Tibial artery (tissue), 4 donors: ENCODE measurements at regions not wholly inside any gene's neighbourhood (a gene's known extent, or its start where the extent isn't known, plus 50 kb on each side); places are given as distances from the start of the nearest gene placed in this dataset.

Experiments
- DNase-seq, 2 donors: peaks; one replicate each; pipeline ENCODE4 v3.0.0-alpha.2; 2019
- H3K27ac ChIP-seq, 2 donors: fragments of 200-600 bp; sonication (generic) in 1 of 2; 1 replicate in 1 of 2; 2 replicates in 1 of 2; pipeline ENCODE4 v1.5.1; 2018 to 2019; ENCODE audit warnings: mild to moderate bottlenecking in 1 of 2
- H3K27me3 ChIP-seq, 2 donors: fragments of 200-600 bp; sonication (generic) in 1 of 2; one replicate each; pipeline versions ENCODE4 v1.5.1 to v1.6.0; 2016 to 2019
- H3K36me3 ChIP-seq, 3 donors: fragments of 200-600 bp; sonication (generic) in 2 of 3; one replicate each; pipeline ENCODE4 v1.5.1; 2016 to 2019; ENCODE audit warnings: mild to moderate bottlenecking in 2 of 3
- H3K4me1 ChIP-seq, 4 donors: fragments of 200-600 bp; sonication (generic) in 2 of 4; 1 replicate in 3 of 4; 2 replicates in 1 of 4; pipeline ENCODE4 v1.5.1; 2016 to 2019
- H3K4me3 ChIP-seq, 2 donors: fragments of 200-600 bp; sonication (generic) in 1 of 2; 1 replicate in 1 of 2; 2 replicates in 1 of 2; pipeline ENCODE4 v1.5.1; 2018 to 2019; ENCODE audit warnings: mild to moderate bottlenecking in 2 of 2
- H3K9me3 ChIP-seq, 3 donors: fragments of 200-600 bp; sonication (generic) in 1 of 3; one replicate each; pipeline ENCODE4 v1.5.1; 2016 to 2019
- CTCF ChIP-seq, 2 experiments: fragments of 200-600 bp in 1 of 2; fragments of 450-650 bp in 1 of 2; IDR thresholded peaks; one replicate each; pipeline ENCODE4 v1.5.1; 2017 to 2019; ENCODE audit warnings: antibody characterized with exemption in 2 of 2, mild to moderate bottlenecking in 1 of 2, moderate library complexity in 1 of 2
- intact Hi-C: fragments of 100-400 bp; cut with DNase I; formaldehyde crosslinking; loops from one replicate; pipeline ENCODE4 v1.15.0; 2023; ENCODE audit warnings: low total_unique reads

DNA sequence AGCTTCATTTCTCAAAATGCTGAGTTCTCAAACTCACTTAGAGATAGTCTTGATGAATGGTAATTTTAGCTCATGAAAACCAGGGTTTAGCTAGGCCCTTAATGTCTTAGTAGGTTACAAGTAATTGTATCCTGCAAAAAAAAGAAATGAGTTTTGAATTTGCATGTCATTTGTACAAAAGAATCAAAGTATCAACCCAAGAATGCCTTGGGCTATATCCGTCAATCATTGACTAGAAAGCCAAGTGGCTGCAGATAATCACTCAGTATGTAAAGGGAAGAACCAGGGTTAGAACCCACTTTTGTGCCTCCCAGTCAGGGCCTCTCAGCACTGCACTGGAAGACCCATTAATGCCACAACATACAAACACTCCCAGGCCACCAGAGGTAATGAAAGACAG, 427.6 kb upstream of the MDFIC2 start:
- Histone ChIP-seq H3K36me3 (no peaks in the 10 kb centered on the region), H3K4me3 (no peak overlapping the region), H3K4me1 (peaks cover 0 to 3% (median 0%) of the 10 kb centered on the region in 4 donors), H3K27me3 (no peaks in the 10 kb centered on the region), H3K9me3 (no peaks in the 10 kb centered on the region), H3K27ac (no peak overlapping the region)
- no peak for DNase-seq
- no peak for TF ChIP-seq CTCF (IDR thresholded peaks at IDR 0.05)
- intact Hi-C loops: no loop called here

DNA sequence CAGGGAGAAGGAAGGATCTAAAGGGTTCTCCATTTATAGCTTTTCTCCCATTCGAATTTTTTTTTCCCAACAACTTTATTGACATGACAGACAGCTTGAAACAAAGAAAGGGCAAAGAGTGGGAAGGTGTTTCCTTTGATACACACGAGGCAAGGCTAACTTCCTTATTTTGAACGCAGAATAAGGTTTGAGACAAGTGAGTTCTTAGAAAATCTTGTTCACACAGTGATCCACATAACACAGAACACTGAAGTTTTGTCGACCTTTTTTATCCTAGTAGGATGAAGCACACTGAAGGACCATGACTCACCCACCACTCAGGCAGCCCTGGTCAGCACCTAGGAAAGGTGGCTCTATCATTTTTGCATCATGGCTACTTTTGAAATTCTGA, 425.8 kb upstream of the MDFIC2 start:
- peaks cover 0 to 3% (median 0%) of the 10 kb centered on the region in 4 donors for H3K4me1 ChIP-seq
- no peaks in the 10 kb centered on the region for H3K9me3 ChIP-seq
- no peaks in the 10 kb centered on the region for H3K36me3 ChIP-seq
- no peak overlapping the region for H3K4me3 ChIP-seq
- no peaks in the 10 kb centered on the region for H3K27me3 ChIP-seq
- TF ChIP-seq CTCF (IDR thresholded peaks at IDR 0.05): no peak
- DNase-seq: no peak
- intact Hi-C loops: no loop called here
- H3K27ac ChIP-seq: no peak overlapping the region

DNA sequence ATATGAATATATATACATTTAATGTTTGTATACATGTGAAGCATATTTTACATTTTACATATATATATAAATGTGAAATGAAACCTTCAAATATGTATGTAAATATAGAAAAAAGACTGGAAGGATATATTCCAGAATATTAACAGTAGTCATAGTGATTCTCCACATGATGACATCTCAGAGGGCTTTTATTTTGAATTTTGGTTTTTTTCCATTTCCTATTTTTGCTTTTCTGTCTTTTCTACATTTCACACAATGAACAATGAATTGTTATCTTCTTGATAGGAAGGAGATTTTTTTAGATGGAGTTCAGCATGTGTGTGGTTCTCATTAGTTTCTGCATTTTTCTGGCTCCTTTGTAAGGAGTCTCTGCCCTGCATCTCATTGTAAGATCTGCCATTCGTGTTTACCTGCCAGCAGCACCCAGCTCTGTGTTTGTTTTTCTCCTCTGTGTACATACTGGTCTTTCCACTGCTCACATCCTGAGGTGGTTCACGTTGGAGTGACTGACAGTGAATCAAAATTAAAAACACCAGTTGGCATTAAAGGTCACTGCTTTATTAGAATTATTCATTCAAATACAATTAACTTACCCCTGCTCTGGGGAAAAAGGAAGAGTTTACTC, 425.3 kb upstream of the MDFIC2 start:
- Histone ChIP-seq H3K27me3 (no peaks in the 10 kb centered on the region), H3K4me1 (peaks cover 0 to 3% (median 0%) of the 10 kb centered on the region in 4 donors), H3K36me3 (no peaks in the 10 kb centered on the region), H3K9me3 (no peaks in the 10 kb centered on the region), H3K27ac (no peak overlapping the region), H3K4me3 (no peak overlapping the region)
- no peak for DNase-seq
- no peak for TF ChIP-seq CTCF (IDR thresholded peaks at IDR 0.05)
- intact Hi-C loops: no loop called here

GRCh38 chr3:70736009-70736408, 423.6 kb upstream of the MDFIC2 start:
- Histone ChIP-seq H3K36me3 (no peaks in the 10 kb centered on the region), H3K4me3 (no peak overlapping the region), H3K4me1 (no peaks in the 10 kb centered on the region), H3K27ac (no peak overlapping the region), H3K27me3 (no peaks in the 10 kb centered on the region), H3K9me3 (no peaks in the 10 kb centered on the region)
- no peak for TF ChIP-seq CTCF (IDR thresholded peaks at IDR 0.05)
- intact Hi-C loops: no loop called here
- DNase-seq: no peak

DNA sequence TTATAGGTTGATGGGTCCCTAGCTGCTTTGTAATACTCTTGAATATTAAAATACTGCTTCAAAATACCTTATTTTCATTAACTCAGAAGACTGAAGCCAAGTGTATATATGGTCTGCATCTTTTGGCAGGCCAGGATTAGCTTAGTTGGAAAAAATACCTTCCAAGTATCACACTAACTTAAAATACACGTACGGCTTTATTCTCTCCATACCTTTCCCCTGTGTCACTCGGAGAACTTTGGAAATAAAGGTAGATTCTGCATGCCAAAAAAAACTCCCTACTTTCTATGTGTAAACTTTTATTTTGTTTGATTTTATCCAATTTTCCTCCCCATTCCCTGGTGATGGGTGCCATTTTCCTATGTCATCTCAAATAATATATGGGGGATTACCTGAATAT, 422.3 kb upstream of the MDFIC2 start:
- Histone ChIP-seq H3K27ac (no peak overlapping the region), H3K9me3 (no peaks in the 10 kb centered on the region), H3K27me3 (no peaks in the 10 kb centered on the region), H3K4me3 (no peak overlapping the region), H3K4me1 (no peaks in the 10 kb centered on the region), H3K36me3 (no peaks in the 10 kb centered on the region)
- DNase-seq: no peak
- no peak for TF ChIP-seq CTCF (IDR thresholded peaks at IDR 0.05)
- intact Hi-C loops: no loop called here

DNA sequence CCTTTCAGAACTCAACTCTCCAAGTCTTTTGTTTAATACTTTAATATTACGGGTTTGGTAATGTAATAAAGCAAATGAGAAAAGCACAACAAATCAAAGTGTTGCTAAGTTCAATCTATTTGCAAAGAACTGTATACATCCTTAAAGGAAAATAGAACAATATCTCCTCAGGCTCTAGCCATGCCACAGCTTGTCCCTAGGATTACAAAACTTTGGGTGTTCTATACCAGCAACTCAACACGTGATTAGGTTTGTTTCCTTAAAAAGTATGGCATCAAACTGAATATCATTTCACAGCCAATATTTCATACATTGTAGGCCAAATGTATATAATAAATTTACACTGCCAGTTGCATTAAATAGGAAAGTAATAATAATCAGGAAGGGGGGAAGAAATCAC, 418.6 kb upstream of the MDFIC2 start:
- intact Hi-C loops: no loop called here
- DNase-seq: no peak
- H3K4me3 ChIP-seq: no peak overlapping the region

More for the DNA sequence above, 418.6 kb upstream of the MDFIC2 start:
- H3K9me3 ChIP-seq: no peaks in the 10 kb centered on the region
- H3K27me3 ChIP-seq: no peaks in the 10 kb centered on the region
- TF ChIP-seq CTCF (IDR thresholded peaks at IDR 0.05): no peak
- no peaks in the 10 kb centered on the region for H3K4me1 ChIP-seq
- no peaks in the 10 kb centered on the region for H3K36me3 ChIP-seq
- H3K27ac ChIP-seq: no peak overlapping the region
